Mesendoderm (in vitro differentiated cells): ENCODE measurements at regions not wholly inside any gene's neighbourhood (a gene's known extent, or its start where the extent isn't known, plus 50 kb on each side); places are given as distances from the start of the nearest gene placed in this dataset.

Experiments used
- DNase-seq: peaks from one replicate; pipeline ENCODE4 v3.0.0; 2013
- H2AK5ac ChIP-seq: 2 replicates; pipeline ENCODE4 v1.6.1; 2013; ENCODE audit warnings: low read length, inconsistent platforms
- H2BK120ac ChIP-seq: 2 replicates; pipeline ENCODE4 v1.6.1; 2013; ENCODE audit warnings: low read depth, mild to moderate bottlenecking, low read length, moderate library complexity, mixed read lengths
- H2BK15ac ChIP-seq: replicated peaks from 2 replicates; pipeline ENCODE4 v1.6.1; 2013; ENCODE audit warnings: low read depth, mild to moderate bottlenecking, moderate library complexity
- H2BK5ac ChIP-seq: 2 replicates; pipeline ENCODE4 v1.6.1; 2013; ENCODE audit warnings: low read length, inconsistent platforms
- H3K18ac ChIP-seq: 2 replicates; pipeline ENCODE4 v1.6.1; 2013; ENCODE audit warnings: mild to moderate bottlenecking, low read length, mixed read lengths
- H3K23ac ChIP-seq: one replicate; pipeline ENCODE4 v1.6.1; 2013; ENCODE audit warnings: low read length
- H3K27ac ChIP-seq: 2 replicates; pipeline ENCODE4 v1.5.1; 2013; ENCODE audit warnings: low read depth, mild to moderate bottlenecking, inconsistent platforms, low read length, moderate library complexity
- H3K27me3 ChIP-seq: 2 replicates; pipeline ENCODE4 v1.6.1; 2013; ENCODE audit warnings: low read length, control low read depth, mild to moderate bottlenecking, inconsistent platforms; ENCODE audit not compliant: insufficient read depth, poor library complexity
- H3K36me3 ChIP-seq: 2 replicates; pipeline ENCODE4 v1.6.1; 2013; ENCODE audit warnings: low read length, inconsistent platforms; ENCODE audit not compliant: control insufficient read depth, insufficient read depth
- H3K4ac ChIP-seq: one replicate; pipeline ENCODE4 v1.6.1; 2013; ENCODE audit warnings: low read depth, mild to moderate bottlenecking, low read length, moderate library complexity
- H3K4me1 ChIP-seq: 2 replicates; pipeline ENCODE4 v1.6.1; 2013; ENCODE audit warnings: low read depth, low read length, inconsistent platforms; ENCODE audit not compliant: control insufficient read depth
- H3K4me2 ChIP-seq: 2 replicates; pipeline ENCODE4 v1.6.1; 2013; ENCODE audit warnings: low read length
- H3K4me3 ChIP-seq: 2 replicates; pipeline ENCODE4 v1.5.1; 2013; ENCODE audit warnings: mild to moderate bottlenecking, low read length
- H3K56ac ChIP-seq: one replicate; pipeline ENCODE4 v1.6.1; 2013; ENCODE audit warnings: low read length
- H3K79me1 ChIP-seq: 2 replicates; pipeline ENCODE4 v1.6.1; 2013; ENCODE audit warnings: low read length, inconsistent platforms
- H3K79me2 ChIP-seq: 2 replicates; pipeline ENCODE4 v1.6.1; 2013; ENCODE audit warnings: mild to moderate bottlenecking, low read length; ENCODE audit not compliant: control insufficient read depth, insufficient read depth
- H3K9ac ChIP-seq: 2 replicates; pipeline ENCODE4 v1.6.1; 2013; ENCODE audit warnings: low read length, inconsistent platforms
- H4K5ac ChIP-seq: one replicate; pipeline ENCODE4 v1.6.1; 2013; ENCODE audit warnings: low read length
- H4K8ac ChIP-seq: one replicate; pipeline ENCODE4 v1.6.1; 2013; ENCODE audit warnings: low read depth, mild to moderate bottlenecking, control low read depth, low read length, moderate library complexity
- WGBS: extraction: QIAGEN DNeasy Blood & Tissue Kit; methylation state at CpG from one replicate; pipeline ENCODE4 v1.1.7; 2013; ENCODE audit warnings: low lambda C conversion rate, missing lambda C conversion rate; ENCODE audit not compliant: insufficient coverage; ENCODE audit errors: extremely low coverage; 5-methylcytosine and 5-hydroxymethylcytosine counted together

- DNase-seq, result no peak
- Histone ChIP-seq H3K4me1 (no peaks in the 10 kb centered on the region), H3K23ac (no peak overlapping the region), H4K5ac (no peak overlapping the region), H3K9ac (no peak overlapping the region), H2BK15ac (no peak overlapping the region), H3K79me2 (no peaks in the 10 kb centered on the region), H3K36me3 (no peaks in the 10 kb centered on the region), H2BK120ac (no peak overlapping the region), H4K8ac (no peak overlapping the region), H3K18ac (no peak overlapping the region), H3K4me3 (no peak overlapping the region), H3K27me3 (no peaks in the 10 kb centered on the region), H3K56ac (no peak overlapping the region), H2AK5ac (no peak overlapping the region), H3K4me2 (no peak overlapping the region), H3K79me1 (no peaks in the 10 kb centered on the region), H3K4ac (no peak overlapping the region), H3K27ac (no peak overlapping the region), H2BK5ac (no peak overlapping the region)
- no CpG with 5 or more reads among the region's 3 CpGs for WGBS
Measured at GRCh38 chr13:59570204-59570603, 593.5 kb downstream of the DIAPH3 start.

GRCh38 chr13:59584101-59584500, 579.6 kb downstream of the DIAPH3 start:
- H3K27me3 ChIP-seq, result no peaks in the 10 kb centered on the region
- no peak overlapping the region for H3K4me3 ChIP-seq
- H2BK5ac ChIP-seq, result no peak overlapping the region
- no peak overlapping the region for H2BK120ac ChIP-seq
- H3K4me2 ChIP-seq, result no peak overlapping the region
- no peak overlapping the region for H2BK15ac ChIP-seq
- H3K36me3 ChIP-seq, result no peaks in the 10 kb centered on the region
- no peak overlapping the region for H3K27ac ChIP-seq
- H3K79me1 ChIP-seq, result no peaks in the 10 kb centered on the region
- H3K9ac ChIP-seq, result no peak overlapping the region
- DNase-seq, result no peak
- H3K18ac ChIP-seq, result no peak overlapping the region
- no peak overlapping the region for H2AK5ac ChIP-seq
- no peak overlapping the region for H3K4ac ChIP-seq
- H3K56ac ChIP-seq, result no peak overlapping the region
- no peak overlapping the region for H4K5ac ChIP-seq
- H4K8ac ChIP-seq, result no peak overlapping the region
- H3K23ac ChIP-seq, result no peak overlapping the region
- H3K79me2 ChIP-seq, result no peaks in the 10 kb centered on the region
- WGBS, result no CpG with 5 or more reads among the region's 2 CpGs
- H3K4me1 ChIP-seq, result peaks cover 13% of the 10 kb centered on the region

- Histone ChIP-seq H3K4me1 (peaks cover 13% of the 10 kb centered on the region), H3K9ac (no peak overlapping the region), H3K36me3 (no peaks in the 10 kb centered on the region), H2BK15ac (no peak overlapping the region), H2AK5ac (no peak overlapping the region), H4K8ac (no peak overlapping the region), H2BK5ac (no peak overlapping the region), H3K79me1 (no peaks in the 10 kb centered on the region), H2BK120ac (no peak overlapping the region), H3K4ac (no peak overlapping the region), H3K56ac (no peak overlapping the region), H3K18ac (no peak overlapping the region), H3K4me2 (no peak overlapping the region), H4K5ac (no peak overlapping the region), H3K27ac (no peak overlapping the region), H3K23ac (no peak overlapping the region), H3K4me3 (no peak overlapping the region), H3K27me3 (no peaks in the 10 kb centered on the region), H3K79me2 (no peaks in the 10 kb centered on the region)
- WGBS, result no CpG with 5 or more reads among the region's 10 CpGs
- no peak for DNase-seq
Measured at GRCh38 chr13:59584761-59585670, 578.7 kb downstream of the DIAPH3 start.

- H2BK120ac ChIP-seq, result no peak overlapping the region
- H3K4ac ChIP-seq, result peak overlapping the region; percentile 31
- no peak overlapping the region for H2AK5ac ChIP-seq
- peaks cover 13% of the 10 kb centered on the region for H3K4me1 ChIP-seq
- H4K5ac ChIP-seq, result no peak overlapping the region
- H3K36me3 ChIP-seq, result no peaks in the 10 kb centered on the region
- no peak overlapping the region for H4K8ac ChIP-seq
- no peaks in the 10 kb centered on the region for H3K79me2 ChIP-seq
- H2BK5ac ChIP-seq, result no peak overlapping the region
- no peak overlapping the region for H3K27ac ChIP-seq
- DNase-seq, result no peak
- H3K4me3 ChIP-seq, result no peak overlapping the region
- H3K27me3 ChIP-seq, result no peaks in the 10 kb centered on the region
- no peak overlapping the region for H3K56ac ChIP-seq
- H3K18ac ChIP-seq, result peak overlapping the region; percentile 51
- H2BK15ac ChIP-seq, result no peak overlapping the region
- H3K4me2 ChIP-seq, result no peak overlapping the region
- no peak overlapping the region for H3K23ac ChIP-seq
- H3K9ac ChIP-seq, result no peak overlapping the region
- no peaks in the 10 kb centered on the region for H3K79me1 ChIP-seq
- WGBS, result no CpG with 5 or more reads among the region's 3 CpGs
Measured at GRCh38 chr13:59587030-59587429, 576.7 kb downstream of the DIAPH3 start.

GRCh38 chr13:59587971-59588716, 575.6 kb downstream of the DIAPH3 start:
- Histone ChIP-seq H3K4me3 (no peak overlapping the region), H3K79me1 (no peaks in the 10 kb centered on the region), H3K27me3 (no peaks in the 10 kb centered on the region), H3K27ac (peak overlapping the region; percentile 56), H4K5ac (no peak overlapping the region), H3K4me1 (peaks cover 11% of the 10 kb centered on the region), H2AK5ac (peak overlapping the region; percentile 59), H3K18ac (peak overlapping the region; percentile 80), H3K79me2 (no peaks in the 10 kb centered on the region), H3K56ac (peak overlapping the region; percentile 29), H2BK15ac (no peak overlapping the region), H3K36me3 (no peaks in the 10 kb centered on the region), H2BK5ac (no peak overlapping the region), H4K8ac (no peak overlapping the region), H3K4me2 (no peak overlapping the region), H3K9ac (no peak overlapping the region), H3K4ac (no peak overlapping the region), H2BK120ac (peak overlapping the region; percentile 79), H3K23ac (no peak overlapping the region)
- WGBS, result no CpG with 5 or more reads among the region's 1 CpG
- no peak for DNase-seq
